Vagina (tissue), 2 donors: ENCODE measurements at regions not wholly inside any gene's neighbourhood (a gene's known extent, or its start where the extent isn't known, plus 50 kb on each side); places are given as distances from the start of the nearest gene placed in this dataset.

Source experiments
- DNase-seq, 2 donors: peaks; one replicate each; pipeline ENCODE4 v3.0.0-alpha.2; 2017; ENCODE audit errors: extremely low spot score in 2 of 2
- H3K27ac ChIP-seq: fragments of 200-600 bp; sonication (generic); one replicate; pipeline ENCODE4 v1.5.1; 2019
- H3K27me3 ChIP-seq: fragments of 200-600 bp; sonication (generic); one replicate; pipeline ENCODE4 v1.5.1; 2019
- H3K36me3 ChIP-seq, 2 donors: fragments of 200-600 bp; sonication (generic); one replicate each; pipeline ENCODE4 v1.5.1; 2017 to 2019
- H3K4me1 ChIP-seq: fragments of 200-600 bp; sonication (generic); one replicate; pipeline ENCODE4 v1.5.1; 2019
- H3K4me3 ChIP-seq, 2 donors: fragments of 200-600 bp; sonication (generic); 1 replicate in 1 of 2; 2 replicates in 1 of 2; pipeline ENCODE4 v1.5.1; 2016 to 2019
- H3K9me3 ChIP-seq: fragments of 200-600 bp; sonication (generic); one replicate; pipeline ENCODE4 v1.5.1; 2019
- POLR2A ChIP-seq, 2 donors: fragments of 450-650 bp; IDR thresholded peaks; one replicate each; pipeline ENCODE4 v1.6.1; 2017; ENCODE audit warnings: antibody characterized with exemption in 2 of 2, mild to moderate bottlenecking in 2 of 2, moderate library complexity in 2 of 2
- POLR2AphosphoS5 ChIP-seq, 2 donors: sonication (generic); formaldehyde crosslinking; IDR thresholded peaks; one replicate each; pipeline ENCODE4 v1.9.0; 2017; ENCODE audit warnings: antibody characterized with exemption in 2 of 2, mild to moderate bottlenecking in 2 of 2, low read depth in 1 of 2; ENCODE audit not compliant: insufficient read depth in 1 of 2
- intact Hi-C: fragments of 100-400 bp; cut with DNase I; formaldehyde crosslinking; loops from one replicate; pipeline ENCODE4 v1.15.1; 2023
- TF ChIP-seq, protein P1 (sequence below), 3 experiments: fragments of 450-650 bp in 2 of 3; fragments of 200-600 bp in 1 of 3; sonication (generic) in 1 of 3; IDR thresholded peaks; one replicate each; pipeline ENCODE4 v1.5.1; 2017 to 2019; ENCODE audit warnings: antibody characterized with exemption in 3 of 3, mild to moderate bottlenecking in 2 of 3, moderate library complexity in 2 of 3

DNA sequence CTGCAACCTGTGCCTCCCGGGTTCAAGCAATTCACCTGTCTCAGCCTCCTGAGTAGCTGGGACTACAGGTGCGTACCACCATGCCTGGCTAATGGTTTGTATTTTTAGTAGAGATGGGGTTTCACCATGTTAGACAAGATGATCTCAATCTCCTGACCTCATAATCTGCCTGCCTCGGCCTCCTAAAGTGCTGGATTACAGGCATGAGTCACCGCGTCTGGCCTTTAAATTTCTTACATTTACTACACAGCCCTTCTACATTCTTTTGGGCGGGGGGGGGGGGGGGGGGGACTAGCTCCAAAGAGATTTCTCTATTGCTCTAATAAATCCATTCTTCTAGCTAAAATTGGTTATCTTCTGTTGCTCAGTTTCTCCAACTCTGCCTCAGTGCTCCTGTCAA is 964.9 kb upstream of the ACVR2A start:
- H3K9me3 ChIP-seq, result no peaks in the 10 kb centered on the region
- intact Hi-C loops, result no loop called here
- TF ChIP-seq POLR2A (IDR thresholded peaks at IDR 0.05) (no peak), POLR2AphosphoS5 (IDR thresholded peaks at IDR 0.05; ENCODE audit: insufficient read depth in 1 of 2, low read depth in 1 of 2) (no peak)
- TF ChIP-seq, protein P1, sequence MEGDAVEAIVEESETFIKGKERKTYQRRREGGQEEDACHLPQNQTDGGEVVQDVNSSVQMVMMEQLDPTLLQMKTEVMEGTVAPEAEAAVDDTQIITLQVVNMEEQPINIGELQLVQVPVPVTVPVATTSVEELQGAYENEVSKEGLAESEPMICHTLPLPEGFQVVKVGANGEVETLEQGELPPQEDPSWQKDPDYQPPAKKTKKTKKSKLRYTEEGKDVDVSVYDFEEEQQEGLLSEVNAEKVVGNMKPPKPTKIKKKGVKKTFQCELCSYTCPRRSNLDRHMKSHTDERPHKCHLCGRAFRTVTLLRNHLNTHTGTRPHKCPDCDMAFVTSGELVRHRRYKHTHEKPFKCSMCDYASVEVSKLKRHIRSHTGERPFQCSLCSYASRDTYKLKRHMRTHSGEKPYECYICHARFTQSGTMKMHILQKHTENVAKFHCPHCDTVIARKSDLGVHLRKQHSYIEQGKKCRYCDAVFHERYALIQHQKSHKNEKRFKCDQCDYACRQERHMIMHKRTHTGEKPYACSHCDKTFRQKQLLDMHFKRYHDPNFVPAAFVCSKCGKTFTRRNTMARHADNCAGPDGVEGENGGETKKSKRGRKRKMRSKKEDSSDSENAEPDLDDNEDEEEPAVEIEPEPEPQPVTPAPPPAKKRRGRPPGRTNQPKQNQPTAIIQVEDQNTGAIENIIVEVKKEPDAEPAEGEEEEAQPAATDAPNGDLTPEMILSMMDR (IDR thresholded peaks at IDR 0.05), result no peak

DNA sequence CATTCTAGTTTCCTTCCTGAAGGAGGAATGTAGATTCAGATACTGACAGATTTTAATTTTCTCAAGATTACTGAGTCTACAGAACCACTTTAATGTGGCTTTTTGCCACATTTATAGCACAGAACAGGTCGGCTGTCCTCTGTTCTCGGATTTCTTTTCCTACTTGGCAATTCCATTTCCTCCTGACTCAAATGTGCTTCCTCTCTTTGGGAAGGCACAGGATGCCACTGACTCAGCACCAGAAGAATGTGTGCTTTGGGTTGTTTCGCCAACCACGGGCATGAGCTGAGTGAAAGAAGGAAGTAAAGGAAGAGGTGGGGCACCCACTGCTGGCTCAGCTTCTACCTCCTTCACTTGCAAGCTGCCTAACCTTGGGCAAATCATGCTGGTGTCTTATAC is 970.6 kb upstream of the ACVR2A start:
- peak in 1 of 2 donors; percentile 82 for TF ChIP-seq POLR2AphosphoS5 (IDR thresholded peaks at IDR 0.05; ENCODE audit: insufficient read depth in 1 of 2, low read depth in 1 of 2)
- TF ChIP-seq, protein P1 (IDR thresholded peaks at IDR 0.05), result no peak
- H3K27ac ChIP-seq, result no peak overlapping the region
- no peak overlapping the region for H3K4me3 ChIP-seq
- DNase-seq, result no peak
- H3K36me3 ChIP-seq, result no peaks in the 10 kb centered on the region
- H3K4me1 ChIP-seq, result no peaks in the 10 kb centered on the region
- intact Hi-C loops, result no loop called here
- no peaks in the 10 kb centered on the region for H3K9me3 ChIP-seq
- H3K27me3 ChIP-seq, result no peaks in the 10 kb centered on the region

More for the DNA sequence above, 964.9 kb upstream of the ACVR2A start:
- H3K4me1 ChIP-seq, result no peaks in the 10 kb centered on the region
- H3K27me3 ChIP-seq, result no peaks in the 10 kb centered on the region
- no peak overlapping the region for H3K4me3 ChIP-seq
- DNase-seq, result no peak
- H3K36me3 ChIP-seq, result no peaks in the 10 kb centered on the region
- H3K27ac ChIP-seq, result no peak overlapping the region

DNA sequence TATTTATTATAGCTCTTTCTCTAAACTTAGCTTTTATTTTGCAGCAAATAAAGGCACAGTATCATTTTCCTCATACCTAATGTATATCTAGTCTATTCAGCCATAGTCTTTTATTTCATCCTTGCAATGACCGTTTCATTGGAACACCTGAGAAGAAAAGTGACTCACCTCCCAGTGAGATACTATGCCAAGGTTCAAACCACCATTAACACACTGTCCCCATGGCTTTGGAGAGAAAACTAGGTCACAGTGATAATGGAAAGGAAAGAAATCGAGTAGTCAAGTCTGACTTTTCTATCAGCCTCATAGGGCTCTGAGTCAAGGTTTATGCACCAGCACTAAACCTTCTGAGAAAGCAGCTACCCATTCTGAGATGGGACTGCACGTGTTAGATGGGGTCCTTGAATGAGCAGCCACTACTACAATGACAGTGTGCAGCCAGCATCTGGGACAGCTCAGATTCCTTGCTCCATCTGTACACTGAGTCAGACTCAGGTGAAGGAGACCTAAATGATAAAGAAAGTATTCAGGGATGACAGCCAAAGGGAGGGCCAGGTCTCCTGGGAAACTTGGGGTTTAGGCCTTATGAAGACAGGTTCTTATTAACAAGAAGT is 971.1 kb upstream of the ACVR2A start:
- TF ChIP-seq POLR2A (IDR thresholded peaks at IDR 0.05) (no peak), POLR2AphosphoS5 (IDR thresholded peaks at IDR 0.05; ENCODE audit: insufficient read depth in 1 of 2, low read depth in 1 of 2) (no peak)
- TF ChIP-seq, protein P1 (IDR thresholded peaks at IDR 0.05), result no peak
- no peak overlapping the region for H3K27ac ChIP-seq

DNA sequence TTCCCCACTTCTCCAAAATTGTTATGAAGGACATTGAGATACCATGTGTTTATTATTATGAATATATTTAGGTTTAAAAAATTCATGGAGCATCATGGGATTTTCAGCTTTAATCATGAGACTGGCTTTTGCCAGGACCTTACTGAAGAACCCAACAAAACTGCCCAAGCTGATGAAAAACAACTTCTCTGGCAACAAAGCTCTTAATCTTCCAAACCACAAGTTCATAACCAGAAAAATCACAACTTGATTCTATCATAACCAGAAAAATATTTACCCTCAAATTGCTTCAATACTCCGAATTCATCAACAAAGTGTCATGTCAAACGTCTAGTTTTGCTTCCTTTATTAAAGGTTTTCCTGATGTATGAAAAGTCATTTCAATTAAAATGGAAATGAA is 971.8 kb upstream of the ACVR2A start:
- TF ChIP-seq, protein P1 (IDR thresholded peaks at IDR 0.05), result no peak
- TF ChIP-seq POLR2A (IDR thresholded peaks at IDR 0.05) (no peak), POLR2AphosphoS5 (IDR thresholded peaks at IDR 0.05; ENCODE audit: insufficient read depth in 1 of 2, low read depth in 1 of 2) (no peak)
- no peaks in the 10 kb centered on the region for H3K27me3 ChIP-seq
- no peaks in the 10 kb centered on the region for H3K9me3 ChIP-seq
- DNase-seq, result no peak
- intact Hi-C loops, result no loop called here
- H3K36me3 ChIP-seq, result no peaks in the 10 kb centered on the region
- no peak overlapping the region for H3K27ac ChIP-seq
- H3K4me3 ChIP-seq, result no peak overlapping the region
- no peaks in the 10 kb centered on the region for H3K4me1 ChIP-seq

More for the DNA sequence above, 971.1 kb upstream of the ACVR2A start:
- intact Hi-C loops, result no loop called here
- no peaks in the 10 kb centered on the region for H3K36me3 ChIP-seq
- no peak overlapping the region for H3K4me3 ChIP-seq
- no peaks in the 10 kb centered on the region for H3K4me1 ChIP-seq
- no peaks in the 10 kb centered on the region for H3K27me3 ChIP-seq
- no peaks in the 10 kb centered on the region for H3K9me3 ChIP-seq
- DNase-seq, result no peak

DNA sequence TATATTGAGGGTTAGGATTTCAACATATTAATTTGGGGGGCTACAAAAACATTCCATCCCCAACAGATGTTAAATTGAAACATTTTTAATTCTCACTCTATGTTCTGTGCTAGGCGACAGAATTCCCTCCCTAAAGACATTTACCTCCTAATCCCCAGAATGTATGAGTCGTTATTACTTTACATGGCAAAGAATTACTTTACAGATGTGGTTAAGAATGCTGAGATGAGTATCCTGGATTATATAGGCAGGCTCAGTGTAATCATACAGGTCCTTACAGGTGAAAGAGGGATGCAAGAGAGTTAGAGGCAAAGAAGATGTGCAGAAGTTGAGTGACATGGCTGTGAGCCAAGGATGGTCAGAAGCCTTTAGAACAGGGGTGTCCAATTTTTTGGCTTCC is 974.1 kb upstream of the ACVR2A start:
- intact Hi-C loops, result no loop called here
- no peaks in the 10 kb centered on the region for H3K36me3 ChIP-seq
- no peaks in the 10 kb centered on the region for H3K4me1 ChIP-seq
- no peak for DNase-seq
- H3K27ac ChIP-seq, result no peak overlapping the region
- H3K4me3 ChIP-seq, result no peak overlapping the region
- no peaks in the 10 kb centered on the region for H3K27me3 ChIP-seq
- TF ChIP-seq, protein P1 (IDR thresholded peaks at IDR 0.05), result no peak
- TF ChIP-seq POLR2A (IDR thresholded peaks at IDR 0.05), result no peak
- no peak for TF ChIP-seq POLR2AphosphoS5 (IDR thresholded peaks at IDR 0.05; ENCODE audit: insufficient read depth in 1 of 2, low read depth in 1 of 2)
- H3K9me3 ChIP-seq, result no peaks in the 10 kb centered on the region
